GM19463 (cell line): ENCODE measurements at regions not wholly inside any gene's neighbourhood (a gene's known extent, or its start where the extent isn't known, plus 50 kb on each side); places are given as distances from the start of the nearest gene placed in this dataset.

Experiments used
- ATAC-seq: cut with Tn5 transposase; IDR thresholded peaks from one replicate; pipeline ENCODE4 v1.9.1; 2021; ENCODE audit warnings: mild to moderate bottlenecking, moderate library complexity; ENCODE audit not compliant: unreplicated experiment

DNA sequence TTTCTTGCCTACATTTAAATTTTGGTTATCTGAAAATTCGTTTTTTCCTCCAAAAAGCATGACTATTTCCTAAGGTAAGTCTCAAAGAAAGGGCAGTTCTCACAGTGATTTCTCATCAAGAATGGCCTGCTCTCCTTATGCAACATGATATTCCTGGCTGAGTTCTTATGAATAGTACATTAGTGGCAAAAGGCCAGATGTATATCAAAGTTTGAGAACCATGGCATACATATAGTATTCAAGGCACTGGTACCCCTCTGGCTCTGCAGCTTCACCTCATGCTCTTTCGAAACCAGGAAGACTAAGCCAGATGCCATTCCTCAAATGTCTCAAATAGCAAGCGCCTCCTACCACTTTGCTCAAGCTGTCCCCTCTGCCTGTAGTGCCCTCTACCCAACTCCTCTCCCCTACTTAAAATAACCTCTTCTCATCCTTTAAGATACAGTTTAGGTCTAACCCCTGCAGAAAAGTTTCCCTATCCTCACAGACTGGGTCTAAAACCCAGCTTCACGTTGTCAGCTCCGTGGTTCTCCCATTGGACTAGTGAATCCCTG lies 280.3 kb downstream of the HACE1 start:
- no peak for ATAC-seq

DNA sequence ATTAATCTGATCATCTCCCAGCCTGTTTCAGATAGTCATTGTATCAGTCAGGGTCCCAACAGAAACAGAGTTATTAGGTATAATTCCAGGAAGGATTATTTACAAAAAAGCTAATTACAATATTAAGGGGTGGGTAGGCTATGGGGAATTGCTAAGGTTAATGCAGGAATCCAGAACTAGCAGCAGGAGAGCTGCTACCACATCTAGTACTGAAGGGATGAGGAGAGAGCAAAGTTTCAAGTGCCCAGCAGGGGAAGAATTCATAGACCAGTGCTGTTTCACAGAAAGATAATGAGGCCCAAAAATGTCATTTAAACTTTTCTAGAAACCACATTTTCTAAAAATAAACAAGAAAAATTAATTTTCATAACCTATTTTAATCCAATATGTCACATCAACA lies 284.2 kb downstream of the HACE1 start:
- no peak for ATAC-seq

DNA sequence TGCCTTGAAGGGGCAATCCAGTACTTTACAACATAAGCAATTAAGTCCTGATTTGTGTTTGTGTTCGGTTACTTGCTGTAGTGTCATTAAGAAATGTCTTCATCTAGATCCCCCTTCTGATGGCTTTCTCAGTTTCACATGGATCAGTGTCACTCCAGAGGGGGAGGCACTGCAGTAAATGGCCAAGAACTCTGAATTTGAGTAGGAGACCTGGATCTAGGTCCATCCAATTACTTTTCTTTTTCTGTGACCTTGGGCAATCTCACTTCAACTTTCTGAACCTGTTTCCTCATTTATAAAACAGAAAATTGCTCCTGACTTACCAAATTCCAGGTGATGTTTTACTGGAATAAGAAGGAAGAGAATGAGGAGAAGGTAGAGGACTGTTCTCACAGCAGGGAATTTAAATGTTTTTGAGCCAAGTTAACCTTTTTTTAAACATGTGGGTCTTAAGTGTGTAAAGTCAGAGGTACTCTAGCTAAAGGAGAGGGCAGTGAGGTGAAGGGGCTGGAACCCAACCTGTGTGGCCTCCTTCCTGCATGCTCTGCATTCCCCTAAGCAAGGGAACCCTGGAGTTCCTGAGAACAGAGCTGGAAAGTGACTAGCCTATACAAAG lies 285.5 kb downstream of the HACE1 start:
- no peak for ATAC-seq

DNA sequence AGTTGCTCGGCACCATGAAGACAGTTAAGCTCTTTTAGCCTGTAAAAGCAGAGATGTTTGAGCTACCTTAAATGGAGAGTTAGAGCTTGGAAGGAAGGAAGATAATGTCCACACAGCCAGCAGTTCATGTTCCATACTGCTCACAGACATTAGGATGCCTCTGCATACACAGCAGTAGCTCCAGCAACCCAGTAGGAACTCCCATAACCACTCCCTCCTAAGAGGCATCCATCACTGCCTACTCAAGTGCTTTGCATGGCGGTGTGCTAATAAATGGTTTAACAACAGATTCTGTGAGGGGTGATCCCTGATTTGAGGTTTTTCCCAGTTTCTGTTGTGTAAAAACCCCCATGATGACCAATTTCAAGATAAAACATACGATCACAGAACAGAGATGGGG lies 286.4 kb downstream of the HACE1 start:
- ATAC-seq = no peak

DNA sequence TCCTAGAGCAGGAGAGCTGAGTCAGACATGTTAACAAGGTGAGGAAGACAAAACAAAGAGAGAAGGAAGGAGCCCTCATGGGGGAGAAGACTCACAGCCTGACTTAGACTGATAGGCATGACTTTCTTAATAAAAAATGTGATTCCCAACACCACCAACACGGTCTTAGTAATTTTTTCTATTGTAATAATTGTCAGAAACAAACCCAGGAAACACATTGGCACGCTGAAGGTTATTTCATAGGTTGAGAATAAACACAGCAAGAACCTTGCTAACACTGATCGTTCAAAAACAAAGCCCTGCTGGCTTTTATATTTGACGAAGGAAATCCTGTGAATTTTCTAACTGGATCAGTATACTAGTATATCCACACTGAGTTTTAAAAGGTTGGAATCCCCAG lies 286.8 kb downstream of the HACE1 start:
- ATAC-seq = no peak

DNA sequence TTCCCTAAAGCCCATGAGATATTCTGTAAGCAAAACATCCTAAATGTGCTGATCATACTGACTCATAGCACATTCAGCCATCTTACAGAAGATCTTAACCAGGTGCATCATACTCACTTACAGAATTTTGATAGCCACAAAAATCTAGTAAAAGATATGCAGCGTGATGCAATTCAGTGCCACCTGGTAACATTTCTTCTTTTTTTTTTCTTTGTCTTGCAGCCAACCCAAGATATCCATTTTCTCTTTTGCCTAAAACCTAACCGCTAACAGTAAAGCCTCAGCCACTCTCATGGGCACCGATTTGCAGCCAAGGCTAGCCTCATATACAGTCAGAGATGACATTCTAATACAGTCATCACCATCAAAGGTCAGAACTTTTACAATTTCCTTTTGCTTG lies 293.3 kb downstream of the HACE1 start:
- ATAC-seq = no peak

DNA sequence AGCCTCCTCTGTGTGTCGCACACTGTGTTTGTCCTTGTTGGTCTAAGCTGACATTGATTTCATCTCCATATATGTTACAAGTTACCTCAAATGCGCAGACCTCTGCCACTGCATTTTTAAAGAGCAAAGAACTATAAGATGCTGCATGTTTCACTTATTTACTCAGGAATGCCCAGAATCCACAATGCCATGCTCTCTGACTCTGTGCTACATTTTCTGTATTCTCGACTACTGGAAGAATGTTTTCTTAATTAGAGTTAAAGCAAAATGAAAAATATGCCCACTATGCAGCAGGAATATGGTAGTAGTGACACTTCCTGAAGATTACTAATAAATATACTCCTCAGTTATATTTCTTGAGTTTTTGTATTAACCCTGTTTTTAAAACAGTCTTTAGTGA lies 296.4 kb downstream of the HACE1 start:
- no peak for ATAC-seq

DNA sequence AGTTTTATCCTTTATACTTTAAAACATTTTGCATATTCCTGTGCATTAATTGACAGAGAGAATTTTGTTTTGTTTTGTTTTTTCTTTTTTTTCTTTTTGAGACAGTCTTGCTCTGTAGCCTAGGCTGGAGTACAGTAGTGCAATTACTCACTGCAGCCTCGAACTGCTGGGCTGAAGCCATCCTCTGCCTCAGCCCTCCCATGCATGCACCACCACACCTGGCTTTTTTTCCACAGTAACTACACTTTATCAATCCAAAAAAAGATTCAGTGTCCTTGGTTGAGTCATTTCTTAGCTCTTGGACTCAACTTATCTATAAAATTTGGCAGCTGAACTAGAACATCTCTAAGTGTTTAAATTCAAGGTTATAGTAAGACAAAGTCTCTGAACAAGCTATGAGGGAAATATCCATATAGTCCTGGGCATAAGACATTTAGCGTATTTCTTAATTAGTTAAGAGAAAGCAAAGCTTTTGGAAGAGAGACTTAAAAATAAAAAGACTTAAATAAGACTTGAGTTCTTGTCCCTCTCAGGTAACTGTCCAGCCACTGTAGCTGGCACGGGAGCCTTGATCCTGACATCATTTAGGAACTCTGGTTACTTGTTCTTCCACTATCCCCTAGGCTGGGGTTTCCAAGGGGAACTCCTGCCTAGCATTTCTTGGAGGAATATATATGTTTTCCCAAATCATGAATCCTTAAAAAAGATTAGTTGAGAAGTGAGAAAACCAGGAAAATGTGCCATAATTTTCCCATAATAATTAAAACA lies 300.1 kb downstream of the HACE1 start:
- ATAC-seq = no peak

DNA sequence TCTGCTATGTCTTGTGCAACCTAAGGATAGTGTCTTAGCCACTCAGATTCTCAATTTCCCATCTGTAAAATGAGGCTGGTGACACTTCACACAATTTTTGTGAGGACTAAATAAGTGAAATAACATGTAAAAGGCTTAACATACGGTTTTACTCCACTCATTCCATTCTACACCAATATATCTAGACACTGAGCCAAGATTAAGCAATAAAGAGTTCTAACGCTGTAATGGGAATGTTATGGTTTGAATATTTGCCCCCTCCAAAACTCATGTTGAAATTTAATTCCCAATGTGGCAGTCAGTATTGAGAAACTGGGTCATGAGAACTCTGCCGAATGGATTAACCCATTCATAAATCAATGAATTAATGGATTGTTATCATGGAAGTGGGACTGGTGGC lies 301.0 kb downstream of the HACE1 start:
- no peak for ATAC-seq

DNA sequence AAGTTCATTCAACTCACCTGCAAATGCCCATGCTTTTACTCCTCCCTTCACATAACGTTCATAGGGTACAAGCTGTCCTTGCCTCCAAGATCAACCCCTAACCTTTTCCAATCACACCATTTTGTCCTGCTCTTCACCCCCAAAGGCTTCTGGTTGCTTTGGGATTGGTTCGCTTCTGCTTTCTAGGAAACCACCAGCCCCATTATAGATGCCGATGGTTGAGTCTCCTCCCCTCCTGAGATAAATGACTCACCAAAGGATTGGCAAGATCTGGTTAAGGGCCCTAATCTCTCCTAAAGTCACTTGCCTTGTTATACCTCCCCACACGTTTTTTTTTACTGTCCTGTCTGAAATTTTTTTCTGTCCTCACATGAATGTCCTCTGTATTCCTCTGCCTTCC lies 311.4 kb downstream of the HACE1 start:
- ATAC-seq = no peak

DNA sequence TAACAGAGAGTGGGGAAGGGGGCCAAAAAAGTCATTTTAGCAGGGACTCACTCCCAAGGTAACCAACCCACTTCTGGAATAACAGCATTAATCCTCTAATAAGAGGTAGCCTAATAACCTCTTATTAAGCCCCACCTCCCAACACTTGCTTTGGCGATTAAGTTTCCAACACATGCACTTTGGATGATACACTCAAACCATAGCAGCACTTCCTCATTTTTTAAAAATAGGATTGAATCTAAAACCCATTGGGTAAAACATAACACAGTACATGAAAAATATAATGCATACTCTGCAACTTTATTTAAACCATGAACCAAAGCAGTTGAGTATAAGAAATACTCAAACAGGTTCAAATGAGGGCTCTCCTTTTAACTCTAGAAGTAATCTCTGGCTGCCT lies 318.3 kb downstream of the HACE1 start:
- no peak for ATAC-seq

DNA sequence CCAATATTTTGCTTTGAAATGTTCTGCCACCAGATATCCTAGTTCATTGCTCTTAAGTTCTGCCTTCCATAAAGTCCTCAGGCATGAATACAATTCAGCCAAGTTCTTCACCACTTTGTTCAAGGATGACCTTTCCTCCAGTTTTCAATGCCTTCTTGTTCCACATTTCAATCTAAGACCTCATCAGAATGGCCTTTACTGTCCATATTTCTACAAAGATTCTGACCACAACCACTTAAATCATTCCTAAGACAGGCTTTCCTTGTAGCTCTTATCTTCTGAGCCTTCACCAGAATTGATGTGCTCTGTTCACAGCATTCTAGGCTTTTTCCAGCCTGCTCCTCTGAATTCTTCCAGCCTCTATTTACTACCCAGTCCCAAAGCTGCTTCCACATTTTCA lies 319.0 kb downstream of the HACE1 start:
- ATAC-seq = no peak

DNA sequence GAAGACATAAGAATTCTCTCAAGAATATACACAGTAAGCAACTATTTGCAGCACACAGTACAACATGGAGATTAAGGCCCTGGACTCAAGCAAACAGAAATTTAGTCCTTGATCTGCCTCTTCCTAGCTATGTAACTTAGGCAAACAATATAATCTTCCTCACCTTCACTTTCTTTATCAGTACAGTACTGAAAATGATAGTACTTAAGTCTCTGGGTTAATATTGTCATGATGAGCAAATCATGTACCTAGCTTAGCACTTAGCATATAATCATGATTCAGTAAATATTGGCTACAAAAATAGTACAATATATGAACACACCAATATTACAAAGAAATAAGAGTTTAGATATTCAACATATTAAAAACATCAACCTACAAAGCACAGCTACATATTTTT lies 320.5 kb downstream of the HACE1 start:
- ATAC-seq = no peak

DNA sequence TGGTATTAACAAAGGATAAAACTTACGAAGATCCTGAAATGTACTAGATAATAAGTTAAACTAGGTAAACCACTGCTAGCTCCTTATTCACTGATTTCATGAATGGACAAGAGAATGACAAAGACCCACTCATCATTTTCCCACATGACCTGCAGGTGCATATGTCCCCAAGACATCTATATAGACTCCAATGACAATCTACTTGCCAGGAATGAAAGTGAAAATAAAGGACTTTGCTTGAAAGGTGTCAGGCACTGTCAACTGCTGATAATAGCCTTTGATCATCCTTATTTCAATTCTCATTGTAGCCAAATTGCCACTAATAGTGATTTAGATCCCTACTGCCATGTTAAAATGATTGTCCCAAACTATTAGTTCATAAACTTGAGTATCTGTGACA lies 321.8 kb downstream of the HACE1 start:
- ATAC-seq = no peak

DNA sequence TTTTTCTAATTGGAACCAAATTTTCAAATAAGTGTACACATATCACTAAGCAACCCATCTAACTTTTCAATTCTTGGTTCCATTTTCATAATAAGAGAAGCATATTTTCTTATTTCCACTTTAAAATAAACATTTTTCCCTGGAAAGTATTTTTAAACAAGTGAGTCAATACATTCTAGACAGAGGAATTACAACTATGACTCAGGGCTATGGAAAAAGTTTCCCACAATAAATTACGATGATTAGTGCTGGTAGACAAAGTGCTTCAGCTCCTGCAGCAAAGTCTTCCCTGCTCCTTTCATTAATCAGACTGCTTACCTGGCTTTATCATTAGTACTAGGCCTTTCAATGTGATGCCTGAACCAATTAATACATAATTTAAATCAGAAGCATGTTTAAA lies 322.5 kb downstream of the HACE1 start:
- ATAC-seq = no peak

DNA sequence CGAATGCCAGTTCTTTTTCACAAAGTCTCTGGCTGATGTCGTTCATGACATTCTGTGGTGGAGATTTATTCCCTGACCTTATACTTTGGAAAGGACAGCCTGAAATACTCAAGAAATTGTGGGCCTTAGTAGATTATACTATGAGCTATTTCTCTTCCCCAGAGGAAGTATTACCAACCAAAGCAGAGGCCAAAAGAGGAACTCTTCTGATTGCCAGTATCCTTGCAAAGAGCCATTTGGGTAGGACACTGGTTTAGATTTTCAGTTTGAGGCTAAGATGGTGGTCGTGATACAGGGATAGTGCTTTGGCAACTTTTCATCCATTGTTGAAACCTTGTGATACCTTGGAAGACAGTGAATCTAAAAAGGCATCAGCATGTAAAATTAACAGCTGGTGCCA lies 327.3 kb downstream of the HACE1 start:
- no peak for ATAC-seq

DNA sequence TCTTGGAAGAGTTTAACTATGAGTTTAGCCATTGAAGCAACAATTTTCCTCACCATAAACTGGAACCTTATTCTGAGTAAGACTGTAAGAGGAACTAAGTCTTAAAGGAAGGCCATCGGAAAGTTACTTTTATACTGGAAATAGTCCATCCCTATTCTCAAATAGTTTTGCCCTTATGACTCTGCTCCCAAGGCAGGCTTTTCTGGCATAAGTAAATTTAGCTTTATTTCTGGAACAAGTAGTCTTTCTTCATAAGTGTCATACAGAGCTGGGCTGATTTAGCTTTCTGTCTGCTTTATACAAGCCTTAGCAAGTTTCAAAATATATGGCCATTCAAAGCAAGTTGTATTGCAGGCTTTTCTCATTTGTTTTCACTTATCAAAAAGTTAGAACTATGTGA lies 328.1 kb downstream of the HACE1 start:
- no peak for ATAC-seq

DNA sequence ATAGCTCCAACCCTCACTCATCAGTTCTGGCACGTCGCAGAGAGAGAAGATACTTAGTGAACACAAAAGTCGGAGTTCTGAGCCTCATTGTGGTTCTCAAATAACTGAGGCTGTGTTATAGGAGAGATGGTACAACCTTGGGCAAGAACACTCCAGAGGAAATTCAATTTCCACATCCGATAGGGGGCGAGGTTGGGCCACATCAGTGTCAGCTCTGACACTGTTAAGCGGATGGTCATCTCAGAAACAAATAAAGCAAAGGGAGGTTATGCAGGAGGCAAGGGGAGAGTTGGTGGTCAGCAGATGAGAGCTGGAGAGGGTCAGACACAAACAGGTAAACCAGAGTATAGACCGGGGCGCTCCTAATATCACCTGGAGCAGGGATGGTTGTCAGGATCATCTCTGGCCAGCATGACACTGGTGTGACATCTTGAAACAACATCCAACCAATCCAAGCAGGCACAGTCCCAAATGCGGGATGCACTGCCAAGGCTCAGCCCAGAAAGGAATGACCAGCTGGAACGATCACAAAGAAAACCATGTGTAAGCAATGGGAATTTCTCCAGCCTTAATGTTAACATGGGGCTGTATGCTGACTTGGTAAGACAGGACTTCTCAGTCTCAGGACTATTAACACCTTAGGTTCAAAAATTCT lies 331.8 kb downstream of the HACE1 start:
- no peak for ATAC-seq

DNA sequence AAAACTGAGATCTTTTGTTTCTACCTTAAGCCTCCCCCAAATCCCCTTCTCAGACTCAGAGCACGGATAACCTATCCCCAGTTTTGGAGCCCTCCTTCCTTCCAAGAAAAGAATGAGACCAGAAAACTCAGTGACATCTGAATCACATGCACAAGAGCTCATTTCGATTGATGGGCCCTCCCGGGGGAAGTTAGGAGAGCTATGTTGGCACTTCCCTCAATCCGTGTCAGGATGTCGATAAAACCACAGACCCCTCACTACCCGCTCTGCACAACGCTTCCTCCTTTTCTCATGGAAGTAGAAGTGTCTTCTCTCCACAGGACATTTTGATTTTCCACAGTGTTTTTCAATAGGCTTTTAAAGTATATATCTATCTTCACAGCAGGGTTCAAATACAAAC lies 332.4 kb downstream of the HACE1 start:
- ATAC-seq = no peak

DNA sequence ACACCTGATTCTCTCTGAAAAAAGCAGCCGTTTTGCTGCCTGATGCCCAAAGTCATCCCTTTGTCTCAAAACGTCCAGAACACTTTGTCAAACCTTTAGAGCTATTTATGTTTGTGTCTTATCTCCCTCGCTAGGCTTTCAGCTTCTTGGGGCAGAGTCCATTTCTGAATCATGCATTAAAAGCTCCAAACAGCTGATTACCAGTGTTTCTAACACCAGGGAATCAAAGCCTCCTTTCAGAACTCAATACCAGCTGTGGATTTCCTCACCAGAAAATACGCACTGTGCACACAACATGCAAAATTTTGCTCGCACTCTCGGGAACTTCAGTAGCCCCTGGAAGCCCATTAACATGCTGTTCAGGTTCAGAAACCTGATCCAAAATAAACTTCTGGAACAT lies 333.3 kb downstream of the HACE1 start:
- no peak for ATAC-seq

DNA sequence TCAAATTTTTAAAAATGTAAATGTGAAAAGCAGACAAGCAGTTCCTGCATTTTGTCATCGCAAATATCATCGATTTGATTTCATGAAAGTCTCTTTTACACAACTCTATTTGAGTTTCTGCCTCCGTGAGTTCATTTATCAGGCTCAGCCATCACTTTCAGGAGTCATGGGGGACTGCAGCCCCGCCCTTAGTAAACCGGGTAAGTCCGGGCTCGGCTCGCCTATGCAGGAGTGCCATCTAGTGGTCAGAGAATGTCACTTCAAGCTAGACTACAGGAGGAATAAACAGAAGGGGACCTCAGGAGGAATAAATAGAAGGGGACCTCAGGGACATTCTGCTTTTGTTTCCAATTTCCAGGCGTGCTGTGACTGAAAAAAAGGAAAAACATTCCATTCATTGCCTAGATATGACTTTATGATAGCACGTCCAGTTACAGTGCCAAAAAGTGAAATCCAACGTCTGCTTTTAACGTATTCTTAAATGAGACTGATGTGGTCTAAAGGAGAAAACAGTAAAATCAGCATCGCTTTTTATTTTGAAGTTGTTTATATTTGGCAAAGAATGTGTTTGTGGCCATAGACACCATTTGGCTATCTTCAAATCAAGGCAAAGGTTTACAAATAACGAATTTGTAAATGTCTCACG lies 333.9 kb downstream of the HACE1 start:
- peak; percentile 99 for ATAC-seq

DNA sequence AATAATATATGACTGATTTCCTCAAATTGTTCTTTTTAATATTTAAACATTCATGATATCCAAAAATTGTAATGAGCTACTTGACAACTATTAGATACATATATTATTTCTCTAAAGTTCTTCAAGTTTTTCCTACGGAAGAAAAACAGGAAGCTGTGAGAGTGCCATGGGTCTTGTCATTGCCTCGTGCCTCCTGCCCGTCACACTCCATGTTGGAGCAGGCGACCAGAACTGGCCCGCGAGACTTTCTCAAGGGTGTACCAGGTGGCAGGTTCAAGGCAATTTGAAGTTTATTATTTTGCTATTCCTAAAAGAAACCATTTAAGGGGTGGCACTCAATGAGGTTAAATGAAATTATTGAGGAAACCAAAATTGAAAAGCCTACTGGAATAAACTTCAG lies 337.2 kb downstream of the HACE1 start:
- ATAC-seq = no peak
